HUES64 (cell line): ENCODE measurements at regions not wholly inside any gene's neighbourhood (a gene's known extent, or its start where the extent isn't known, plus 50 kb on each side); places are given as distances from the start of the nearest gene placed in this dataset.

Experiments used
- H3K27ac ChIP-seq: 2 replicates; pipeline ENCODE4 v1.7.0; 2013; ENCODE audit warnings: low read depth, low read length, inconsistent platforms
- H3K27me3 ChIP-seq: 2 replicates; pipeline ENCODE4 v1.6.1; 2013; ENCODE audit warnings: mild to moderate bottlenecking, low read length; ENCODE audit not compliant: insufficient read depth
- H3K36me3 ChIP-seq: 2 replicates; pipeline ENCODE4 v1.6.1; 2013; ENCODE audit warnings: mild to moderate bottlenecking, low read length; ENCODE audit not compliant: insufficient read depth
- H3K4me1 ChIP-seq: 2 replicates; pipeline ENCODE4 v1.6.1; 2013; ENCODE audit warnings: mild to moderate bottlenecking, low read length, moderate library complexity; ENCODE audit not compliant: insufficient read depth
- H3K4me3 ChIP-seq: 2 replicates; pipeline ENCODE4 v1.5.1; 2013; ENCODE audit warnings: mild to moderate bottlenecking, low read length, moderate library complexity
- H3K9ac ChIP-seq: 2 replicates; pipeline ENCODE4 v1.6.1; 2013; ENCODE audit warnings: mild to moderate bottlenecking, low read depth, low read length
- H3K9me3 ChIP-seq: 2 replicates; pipeline ENCODE4 v1.6.1; 2013; ENCODE audit warnings: low read depth, low read length; ENCODE audit not compliant: insufficient read depth
- WGBS: fragments of 150-250, 120-280 bp; methylation state at CpG from one replicate; pipeline ENCODE4 v1.1.7; 2013; ENCODE audit warnings: missing lambda C conversion rate; 5-methylcytosine and 5-hydroxymethylcytosine counted together

GRCh38 chr9:86773422-86773945 lies 173.8 kb downstream of the GAS1 start:
- 93% methylated on average over 6 of the region's 6 CpGs for WGBS
- Histone ChIP-seq H3K27me3 (no peaks in the 10 kb centered on the region), H3K27ac (no peak overlapping the region), H3K4me1 (no peaks in the 10 kb centered on the region), H3K9ac (no peak overlapping the region), H3K36me3 (no peaks in the 10 kb centered on the region), H3K4me3 (no peak overlapping the region), H3K9me3 (no peaks in the 10 kb centered on the region)

- H3K36me3 ChIP-seq, result no peaks in the 10 kb centered on the region
- H3K27ac ChIP-seq, result no peak overlapping the region
- WGBS, result 93% methylated on average over 4 of the region's 4 CpGs
- H3K4me1 ChIP-seq, result peaks cover 2% of the 10 kb centered on the region; the same call in 1 of the 2 replicates
- H3K9me3 ChIP-seq, result no peaks in the 10 kb centered on the region
- H3K4me3 ChIP-seq, result no peak overlapping the region
- no peak overlapping the region for H3K9ac ChIP-seq
- H3K27me3 ChIP-seq, result no peaks in the 10 kb centered on the region
These were observed 174.7 kb downstream of the GAS1 start for GRCh38 chr9:86772635-86772993.

- Histone ChIP-seq H3K4me3 (no peak overlapping the region), H3K27me3 (no peaks in the 10 kb centered on the region), H3K4me1 (peaks cover 7% of the 10 kb centered on the region; the same call in 1 of the 2 replicates), H3K36me3 (no peaks in the 10 kb centered on the region), H3K9me3 (no peaks in the 10 kb centered on the region), H3K9ac (no peak overlapping the region), H3K27ac (no peak overlapping the region)
- 92% methylated on average over 6 of the region's 6 CpGs for whole genome bisulfite sequencing
These were observed 175.2 kb downstream of the GAS1 start for GRCh38 chr9:86771941-86772634.

GRCh38 chr9:86771420-86771819 lies 175.9 kb downstream of the GAS1 start:
- WGBS, result 84% methylated on average over 2 of the region's 2 CpGs

DNA sequence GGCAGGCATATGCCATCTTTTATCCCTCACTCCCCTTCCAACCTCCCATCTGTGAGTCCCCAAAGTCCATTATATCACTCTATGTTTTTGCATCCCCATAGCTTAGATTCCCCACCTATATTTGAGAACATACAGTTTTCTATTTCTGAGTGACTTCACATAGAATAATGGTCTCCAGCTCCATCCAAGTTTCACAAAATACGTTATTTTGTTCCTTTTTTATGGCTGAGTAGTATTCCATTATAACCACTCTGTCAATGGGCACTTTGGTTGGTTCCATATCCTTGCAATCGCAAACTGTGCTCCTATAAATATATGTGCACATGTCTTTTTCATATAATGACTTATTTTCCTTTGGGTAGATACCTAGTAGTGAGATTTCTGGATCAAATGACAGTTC lies 178.6 kb downstream of the GAS1 start:
- WGBS, result 100% methylated on average over 1 of the region's 2 CpGs
- no peaks in the 10 kb centered on the region for H3K36me3 ChIP-seq

More at GRCh38 chr9:86771420-86771819, 175.9 kb downstream of the GAS1 start:
- no peaks in the 10 kb centered on the region for H3K9me3 ChIP-seq
- H3K36me3 ChIP-seq, result no peaks in the 10 kb centered on the region
- H3K27me3 ChIP-seq, result no peaks in the 10 kb centered on the region
- H3K9ac ChIP-seq, result no peak overlapping the region
- no peak overlapping the region for H3K4me3 ChIP-seq
- peaks cover 9% of the 10 kb centered on the region; the same call in 1 of the 2 replicates for H3K4me1 ChIP-seq
- H3K27ac ChIP-seq, result no peak overlapping the region

DNA sequence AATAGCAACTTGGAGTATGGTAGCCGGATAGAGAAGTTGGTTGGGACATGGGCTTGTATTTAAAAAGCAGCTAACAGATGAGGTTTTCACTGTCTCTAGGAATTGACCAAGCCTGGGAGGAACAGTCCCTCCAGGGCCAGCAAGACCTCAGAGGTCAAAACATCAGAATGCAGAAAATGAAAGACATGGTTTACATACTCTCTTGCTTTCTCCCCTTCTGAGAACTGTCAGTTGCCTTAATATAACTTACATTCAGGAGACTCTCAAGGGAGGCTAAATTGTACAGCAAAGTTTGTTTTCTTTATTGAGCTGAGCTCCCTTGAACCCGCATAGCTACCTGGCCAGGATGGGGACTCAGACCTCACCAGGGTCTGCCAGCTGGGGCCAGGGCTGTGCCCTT lies 179.3 kb downstream of the GAS1 start:
- H3K27ac ChIP-seq, result no peak overlapping the region
- H3K4me3 ChIP-seq, result no peak overlapping the region
- no peaks in the 10 kb centered on the region for H3K9me3 ChIP-seq
- no peaks in the 10 kb centered on the region for H3K27me3 ChIP-seq
- H3K9ac ChIP-seq, result no peak overlapping the region
- WGBS, result 94% methylated on average over 2 of the region's 2 CpGs
- H3K4me1 ChIP-seq, result peaks cover 14% of the 10 kb centered on the region; the same call in 1 of the 2 replicates
- H3K36me3 ChIP-seq, result no peaks in the 10 kb centered on the region

More for the DNA sequence above, 178.6 kb downstream of the GAS1 start:
- no peaks in the 10 kb centered on the region for H3K27me3 ChIP-seq
- H3K4me3 ChIP-seq, result no peak overlapping the region
- H3K4me1 ChIP-seq, result peaks cover 14% of the 10 kb centered on the region; the same call in 1 of the 2 replicates
- H3K9ac ChIP-seq, result no peak overlapping the region
- H3K9me3 ChIP-seq, result no peaks in the 10 kb centered on the region
- no peak overlapping the region for H3K27ac ChIP-seq

DNA sequence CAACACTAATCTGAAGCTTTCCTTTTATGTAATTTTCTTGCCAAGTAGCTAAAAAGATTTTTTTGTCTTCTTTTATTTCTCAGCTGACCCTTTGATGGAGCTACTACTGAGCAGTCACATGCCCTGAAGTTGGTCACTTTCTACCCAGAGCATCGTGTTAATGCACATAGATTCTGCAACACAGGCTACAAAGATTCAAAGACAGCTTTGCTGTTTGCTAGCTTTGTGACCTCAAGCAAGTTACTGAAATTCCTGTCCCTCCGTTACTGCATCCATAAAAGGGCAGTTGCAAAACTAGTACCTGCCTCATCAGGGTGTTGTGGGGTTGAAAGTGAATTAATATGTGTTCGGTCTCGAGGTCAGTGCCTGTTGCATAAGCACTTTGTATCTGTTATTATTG lies 179.9 kb downstream of the GAS1 start:
- Histone ChIP-seq H3K27me3 (no peaks in the 10 kb centered on the region), H3K9ac (no peak overlapping the region), H3K27ac (no peak overlapping the region), H3K9me3 (no peaks in the 10 kb centered on the region), H3K36me3 (no peaks in the 10 kb centered on the region), H3K4me3 (no peak overlapping the region), H3K4me1 (peaks cover 14% of the 10 kb centered on the region; the same call in 1 of the 2 replicates)
- WGBS, result 88% methylated on average over 4 of the region's 4 CpGs

DNA sequence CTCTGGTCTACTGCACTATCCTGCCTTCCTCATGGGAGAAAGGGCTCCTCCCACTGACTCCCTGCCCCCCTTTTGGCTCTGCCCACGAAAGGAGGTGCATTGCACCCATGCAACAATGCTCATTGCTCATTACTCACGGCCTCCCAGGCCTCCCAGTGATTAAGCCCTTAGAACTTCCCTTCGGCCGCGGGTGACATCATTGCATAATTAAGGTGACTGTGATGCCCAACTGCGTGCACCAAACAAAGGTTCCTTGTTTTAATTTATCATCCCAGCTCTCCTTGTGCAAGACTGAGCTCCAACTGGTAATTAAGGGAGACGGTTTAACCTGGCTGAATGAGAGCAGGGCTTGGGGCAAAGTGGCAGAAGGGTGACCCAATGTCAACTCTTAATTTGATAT lies 180.4 kb downstream of the GAS1 start:
- no peaks in the 10 kb centered on the region for H3K9me3 ChIP-seq
- WGBS, result 59% methylated on average over 7 of the region's 7 CpGs
- H3K36me3 ChIP-seq, result no peaks in the 10 kb centered on the region
- H3K27ac ChIP-seq, result no peak overlapping the region
- H3K4me1 ChIP-seq, result peaks cover 14% of the 10 kb centered on the region; the same call in 1 of the 2 replicates
- no peak overlapping the region for H3K9ac ChIP-seq
- no peak overlapping the region for H3K4me3 ChIP-seq
- H3K27me3 ChIP-seq, result no peaks in the 10 kb centered on the region

DNA sequence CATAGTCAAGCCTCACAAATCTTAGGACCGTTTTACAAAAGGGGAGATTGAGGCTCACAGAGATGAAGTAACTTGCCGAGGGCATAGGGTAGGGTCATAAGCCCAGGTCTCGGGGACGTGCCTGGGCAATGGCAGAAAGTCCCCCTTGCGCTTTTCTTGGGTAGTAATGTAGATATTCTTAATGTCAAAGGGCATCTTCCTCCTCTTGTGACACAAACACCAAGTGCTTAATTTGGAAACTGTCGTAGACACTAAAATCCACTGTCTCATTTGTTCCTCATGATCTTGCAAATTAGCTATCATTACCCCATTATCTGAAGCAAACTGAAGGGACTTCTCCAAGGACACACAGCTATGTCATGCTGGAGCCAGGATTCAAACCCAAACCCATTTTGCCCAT lies 180.8 kb downstream of the GAS1 start:
- Histone ChIP-seq H3K9me3 (no peaks in the 10 kb centered on the region), H3K27ac (no peak overlapping the region), H3K36me3 (no peaks in the 10 kb centered on the region), H3K9ac (no peak overlapping the region), H3K27me3 (no peaks in the 10 kb centered on the region), H3K4me1 (peaks cover 14% of the 10 kb centered on the region; the same call in 1 of the 2 replicates), H3K4me3 (no peak overlapping the region)
- WGBS, result 92% methylated on average over 6 of the region's 6 CpGs

- 90% methylated on average over 13 of the region's 13 CpGs for WGBS
- no peaks in the 10 kb centered on the region for H3K36me3 ChIP-seq
- no peak overlapping the region for H3K27ac ChIP-seq
- H3K4me1 ChIP-seq, result peaks cover 14% of the 10 kb centered on the region; the same call in 1 of the 2 replicates
- no peak overlapping the region for H3K4me3 ChIP-seq
- no peak overlapping the region for H3K9ac ChIP-seq
- H3K27me3 ChIP-seq, result no peaks in the 10 kb centered on the region
- H3K9me3 ChIP-seq, result no peaks in the 10 kb centered on the region
These were observed 181.4 kb downstream of the GAS1 start for GRCh38 chr9:86765746-86766430.

DNA sequence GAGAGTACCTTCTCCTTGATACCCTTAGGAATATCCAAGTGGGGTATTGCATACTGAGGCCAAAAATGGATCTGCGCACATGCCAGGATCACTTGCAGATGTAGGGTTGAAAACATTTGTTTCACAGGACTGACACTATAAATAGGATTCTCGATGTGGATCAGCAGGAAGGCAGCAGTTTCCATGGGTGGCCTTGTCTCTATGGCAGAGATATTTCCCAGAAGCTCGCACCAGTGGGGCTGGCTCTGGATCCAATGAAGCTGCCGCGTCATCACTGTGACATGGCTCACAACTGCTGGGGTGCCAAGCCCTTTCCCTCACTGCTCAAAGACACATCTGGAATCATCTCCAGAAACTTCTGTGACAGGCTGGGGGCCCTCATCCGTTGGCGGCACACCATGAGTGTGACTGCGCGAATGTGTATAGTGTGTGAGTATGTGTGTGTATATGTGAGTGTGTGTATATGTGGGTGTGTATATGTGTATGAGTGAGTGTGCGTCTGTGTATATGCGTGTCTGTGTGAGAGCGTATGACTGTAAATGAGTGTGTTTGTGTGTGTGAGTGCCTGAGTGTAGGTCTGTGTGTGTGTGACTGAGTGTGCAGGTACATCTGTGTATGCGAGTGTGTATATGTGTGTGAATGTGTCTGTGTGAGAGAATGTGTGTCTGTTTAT lies 182.5 kb downstream of the GAS1 start:
- H3K27me3 ChIP-seq, result no peaks in the 10 kb centered on the region
- H3K36me3 ChIP-seq, result no peaks in the 10 kb centered on the region
- no peak overlapping the region for H3K9ac ChIP-seq
- no peak overlapping the region for H3K4me3 ChIP-seq
- no peaks in the 10 kb centered on the region for H3K9me3 ChIP-seq
- H3K27ac ChIP-seq, result no peak overlapping the region
- 96% methylated on average over 13 of the region's 13 CpGs for WGBS
- H3K4me1 ChIP-seq, result peaks cover 14% of the 10 kb centered on the region; the same call in 1 of the 2 replicates
